Spleen (tissue), 7 donors: ENCODE measurements at regions not wholly inside any gene's neighbourhood (a gene's known extent, or its start where the extent isn't known, plus 50 kb on each side); places are given as distances from the start of the nearest gene placed in this dataset.

Experiments
- POLR2A ChIP-seq, 3 donors: fragments of 450-650 bp; IDR thresholded peaks; one replicate each; pipeline ENCODE4 v1.5.1; 2017; ENCODE audit warnings: antibody characterized with exemption in 3 of 3, mild to moderate bottlenecking in 1 of 3
- POLR2AphosphoS5 ChIP-seq, 3 donors: sonication (generic); formaldehyde crosslinking; IDR thresholded peaks; one replicate each; pipeline ENCODE4 v1.5.1; 2017; ENCODE audit warnings: antibody characterized with exemption in 3 of 3
- TF ChIP-seq, protein P1 (sequence below), 11 experiments: fragments of 200-600 bp in 7 of 11; fragments of 450-650 bp in 4 of 11; sonication (generic) in 4 of 11; IDR thresholded peaks in 8 of 11; conservative IDR thresholded peaks in 3 of 11; 1 replicate in 7 of 11; 2 replicates in 4 of 11; pipeline versions ENCODE4 v1.4.0 to v1.8.0; 2016 to 2021; ENCODE audit warnings: antibody characterized with exemption in 11 of 11, inconsistent platforms in 4 of 11, mild to moderate bottlenecking in 1 of 11
- donor health status: DM: no; HTN: no; CAD: no; lungs with moderate emphysema.
- donor health status: DM: no; HTN: no; CAD: no.
- donor health status: DM: no; HTN: no; CAD: no.

DNA sequence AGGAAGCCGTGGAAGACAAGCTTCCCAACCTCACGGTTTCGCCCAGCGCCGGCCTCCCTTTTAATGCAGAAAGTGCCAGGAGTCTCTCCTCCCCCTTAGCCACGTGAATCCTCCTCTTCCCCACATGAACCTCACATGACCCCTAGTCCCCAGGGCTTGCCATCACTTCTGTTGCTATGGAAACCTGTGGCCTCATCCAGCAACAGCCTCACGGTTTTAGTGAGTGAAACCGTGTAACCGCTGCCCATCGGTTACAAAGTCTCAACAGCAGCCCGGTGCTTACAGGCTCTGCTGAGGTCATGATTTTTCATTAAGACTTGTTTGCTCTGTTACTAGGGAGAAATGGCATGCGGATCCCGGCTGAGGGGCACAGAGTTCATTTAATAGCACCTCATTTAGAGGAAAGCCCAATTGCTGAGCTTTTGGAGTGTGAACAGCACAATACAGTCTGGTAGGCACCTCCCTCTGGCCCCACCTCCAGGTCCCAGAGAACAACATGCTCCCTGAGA lies 143.2 kb upstream of the BACE2 start:
- TF ChIP-seq, protein P1, sequence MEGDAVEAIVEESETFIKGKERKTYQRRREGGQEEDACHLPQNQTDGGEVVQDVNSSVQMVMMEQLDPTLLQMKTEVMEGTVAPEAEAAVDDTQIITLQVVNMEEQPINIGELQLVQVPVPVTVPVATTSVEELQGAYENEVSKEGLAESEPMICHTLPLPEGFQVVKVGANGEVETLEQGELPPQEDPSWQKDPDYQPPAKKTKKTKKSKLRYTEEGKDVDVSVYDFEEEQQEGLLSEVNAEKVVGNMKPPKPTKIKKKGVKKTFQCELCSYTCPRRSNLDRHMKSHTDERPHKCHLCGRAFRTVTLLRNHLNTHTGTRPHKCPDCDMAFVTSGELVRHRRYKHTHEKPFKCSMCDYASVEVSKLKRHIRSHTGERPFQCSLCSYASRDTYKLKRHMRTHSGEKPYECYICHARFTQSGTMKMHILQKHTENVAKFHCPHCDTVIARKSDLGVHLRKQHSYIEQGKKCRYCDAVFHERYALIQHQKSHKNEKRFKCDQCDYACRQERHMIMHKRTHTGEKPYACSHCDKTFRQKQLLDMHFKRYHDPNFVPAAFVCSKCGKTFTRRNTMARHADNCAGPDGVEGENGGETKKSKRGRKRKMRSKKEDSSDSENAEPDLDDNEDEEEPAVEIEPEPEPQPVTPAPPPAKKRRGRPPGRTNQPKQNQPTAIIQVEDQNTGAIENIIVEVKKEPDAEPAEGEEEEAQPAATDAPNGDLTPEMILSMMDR (IDR thresholded peaks at IDR 0.05 in 8 of 11, conservative IDR thresholded peaks at IDR 0.05 in 3 of 11): no peak
- TF ChIP-seq POLR2A (IDR thresholded peaks at IDR 0.05): no peak
- TF ChIP-seq POLR2AphosphoS5 (IDR thresholded peaks at IDR 0.05): no peak
